IMR-90 (cell line): ENCODE measurements at regions not wholly inside any gene's neighbourhood (a gene's known extent, or its start where the extent isn't known, plus 50 kb on each side); places are given as distances from the start of the nearest gene placed in this dataset.

Source experiments
- BHLHE40 ChIP-seq: fragments of 150-350 bp; IDR thresholded peaks from 2 replicates; pipeline ENCODE4 v1.6.1; 2016; ENCODE audit warnings: mild to moderate bottlenecking, low read depth, low read length
- CEBPB ChIP-seq: IDR thresholded peaks from 2 replicates; pipeline ENCODE4 v1.6.1; 2012; ENCODE audit warnings: low read depth, low read length, improper control_type of control experiment
- CHD1 ChIP-seq: IDR thresholded peaks from 2 replicates; pipeline ENCODE4 v1.6.1; 2012; ENCODE audit warnings: low read depth, low read length, improper control_type of control experiment
- MXI1 ChIP-seq: IDR thresholded peaks from 2 replicates; pipeline ENCODE4 v1.6.1; 2012; ENCODE audit warnings: low read depth, mild to moderate bottlenecking, low read length, moderate library complexity, borderline replicate concordance
- POLR2A ChIP-seq: IDR thresholded peaks from 2 replicates; pipeline ENCODE4 v1.6.1; 2012; ENCODE audit warnings: mild to moderate bottlenecking, low read depth, low read length
- TF ChIP-seq, protein P1 (sequence below): conservative IDR thresholded peaks from 2 replicates; pipeline ENCODE4 v1.5.1; 2012; ENCODE audit warnings: mild to moderate bottlenecking, low read depth, low read length, improper control_type of control experiment
- TF ChIP-seq, protein P2 (sequence below): fragments of 150-350 bp; IDR thresholded peaks from 2 replicates; pipeline ENCODE4 v1.6.1; 2016; ENCODE audit warnings: low read depth, mild to moderate bottlenecking, low read length, moderate library complexity, borderline replicate concordance

DNA sequence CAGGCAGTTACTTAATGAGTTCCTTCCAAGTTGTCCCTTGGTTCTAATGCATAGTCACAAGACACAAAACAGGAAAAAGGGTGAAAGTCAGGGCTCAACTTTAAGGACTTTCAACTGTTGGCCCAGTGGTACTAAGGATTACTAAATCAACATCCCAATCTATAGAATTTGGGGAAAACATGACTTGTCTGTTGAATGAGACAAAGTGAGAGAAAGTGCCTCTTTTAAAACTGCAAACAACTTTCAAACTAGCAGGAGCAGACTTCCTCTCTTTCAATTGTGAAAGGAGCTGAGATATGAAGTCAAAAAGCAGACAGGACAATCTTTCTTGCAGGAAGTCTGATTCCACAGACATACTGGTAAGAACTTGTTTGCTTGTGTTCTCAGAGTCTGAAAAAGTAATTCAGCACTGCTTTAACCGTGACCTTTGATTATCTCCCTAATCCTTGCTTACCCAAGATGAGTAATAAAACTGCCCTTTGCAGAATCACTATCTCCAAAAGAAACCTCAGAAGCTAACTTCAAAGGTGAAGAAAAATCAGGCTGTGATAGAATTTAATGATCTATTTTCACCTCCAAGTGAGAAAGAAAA is 960.7 kb upstream of the RAG2 start:
- TF ChIP-seq, protein P1, sequence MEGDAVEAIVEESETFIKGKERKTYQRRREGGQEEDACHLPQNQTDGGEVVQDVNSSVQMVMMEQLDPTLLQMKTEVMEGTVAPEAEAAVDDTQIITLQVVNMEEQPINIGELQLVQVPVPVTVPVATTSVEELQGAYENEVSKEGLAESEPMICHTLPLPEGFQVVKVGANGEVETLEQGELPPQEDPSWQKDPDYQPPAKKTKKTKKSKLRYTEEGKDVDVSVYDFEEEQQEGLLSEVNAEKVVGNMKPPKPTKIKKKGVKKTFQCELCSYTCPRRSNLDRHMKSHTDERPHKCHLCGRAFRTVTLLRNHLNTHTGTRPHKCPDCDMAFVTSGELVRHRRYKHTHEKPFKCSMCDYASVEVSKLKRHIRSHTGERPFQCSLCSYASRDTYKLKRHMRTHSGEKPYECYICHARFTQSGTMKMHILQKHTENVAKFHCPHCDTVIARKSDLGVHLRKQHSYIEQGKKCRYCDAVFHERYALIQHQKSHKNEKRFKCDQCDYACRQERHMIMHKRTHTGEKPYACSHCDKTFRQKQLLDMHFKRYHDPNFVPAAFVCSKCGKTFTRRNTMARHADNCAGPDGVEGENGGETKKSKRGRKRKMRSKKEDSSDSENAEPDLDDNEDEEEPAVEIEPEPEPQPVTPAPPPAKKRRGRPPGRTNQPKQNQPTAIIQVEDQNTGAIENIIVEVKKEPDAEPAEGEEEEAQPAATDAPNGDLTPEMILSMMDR: no peak
- TF ChIP-seq CHD1: no peak
- TF ChIP-seq BHLHE40: no peak
- TF ChIP-seq MXI1: no peak
- TF ChIP-seq POLR2A: no peak
- no peak for TF ChIP-seq CEBPB
- TF ChIP-seq, protein P2, sequence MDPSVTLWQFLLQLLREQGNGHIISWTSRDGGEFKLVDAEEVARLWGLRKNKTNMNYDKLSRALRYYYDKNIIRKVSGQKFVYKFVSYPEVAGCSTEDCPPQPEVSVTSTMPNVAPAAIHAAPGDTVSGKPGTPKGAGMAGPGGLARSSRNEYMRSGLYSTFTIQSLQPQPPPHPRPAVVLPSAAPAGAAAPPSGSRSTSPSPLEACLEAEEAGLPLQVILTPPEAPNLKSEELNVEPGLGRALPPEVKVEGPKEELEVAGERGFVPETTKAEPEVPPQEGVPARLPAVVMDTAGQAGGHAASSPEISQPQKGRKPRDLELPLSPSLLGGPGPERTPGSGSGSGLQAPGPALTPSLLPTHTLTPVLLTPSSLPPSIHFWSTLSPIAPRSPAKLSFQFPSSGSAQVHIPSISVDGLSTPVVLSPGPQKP: no peak
